BJ (cell line): ENCODE measurements at regions not wholly inside any gene's neighbourhood (a gene's known extent, or its start where the extent isn't known, plus 50 kb on each side); places are given as distances from the start of the nearest gene placed in this dataset.

Source experiments
- CTCF ChIA-PET: fragments of 350-600 bp; formaldehyde crosslinking; extraction: SDS; loops from one replicate; lab custom pipeline; 2021; ENCODE audit warnings: antibody characterized with exemption, inconsistent platforms; lab: Yijun Ruan, JAX
- POLR2A ChIA-PET: fragments of 300-600 bp; sonication (Branson Sonifier 250); formaldehyde crosslinking; extraction: SDS; loops from one replicate; lab custom pipeline; 2021; ENCODE audit warnings: antibody characterized with exemption; lab: Charles Lee
- DNase-seq: peaks from one replicate; pipeline ENCODE4 v3.0.0-alpha.2; 2011; ENCODE audit warnings: low read depth
- H3K27me3 ChIP-seq: 2 replicates; pipeline ENCODE4 v1.6.0; 2011; ENCODE audit warnings: low read length; ENCODE audit not compliant: control insufficient read depth, insufficient read depth
- H3K36me3 ChIP-seq: 2 replicates; pipeline ENCODE4 v1.5.1; 2011; ENCODE audit warnings: low read length; ENCODE audit not compliant: control insufficient read depth, insufficient read depth
- H3K4me3 ChIP-seq: 2 replicates; pipeline ENCODE4 v1.5.1; 2011; ENCODE audit warnings: low read depth, mild to moderate bottlenecking, control low read depth, low read length
- CTCF ChIP-seq: IDR thresholded peaks from 2 replicates; pipeline ENCODE4 v1.5.1; 2011; ENCODE audit warnings: low read depth, mild to moderate bottlenecking, control low read depth, inconsistent platforms, low read length, moderate library complexity; ENCODE audit not compliant: insufficient read depth

- Histone ChIP-seq H3K4me3 (no peak overlapping the region), H3K27me3 (no peaks in the 10 kb centered on the region), H3K36me3 (no peaks in the 10 kb centered on the region)
- CTCF ChIA-PET, result no interaction called here
- POLR2A ChIA-PET, result no interaction called here
- TF ChIP-seq CTCF, result no peak
- DNase-seq, result no peak
Measured at GRCh38 chr14:38083039-38083438, 124.7 kb upstream of the SSTR1 start.

- H3K4me3 ChIP-seq, result no peak overlapping the region
- ChIA-PET CTCF (no interaction called here), POLR2A (no interaction called here)
- no peaks in the 10 kb centered on the region for H3K27me3 ChIP-seq
- TF ChIP-seq CTCF, result no peak
- no peaks in the 10 kb centered on the region for H3K36me3 ChIP-seq
- no peak for DNase-seq
Measured at GRCh38 chr14:38089123-38089522, 118.6 kb upstream of the SSTR1 start.

GRCh38 chr14:38090506-38090905 is 117.2 kb upstream of the SSTR1 start:
- ChIA-PET POLR2A (no interaction called here), CTCF (interaction anchor here (0.7 kb wide), 1 partner anchor 89 kb away, joined by 3 read pairs; no protein-coding TSS in a partner anchor)
- Histone ChIP-seq H3K36me3 (no peaks in the 10 kb centered on the region), H3K27me3 (no peaks in the 10 kb centered on the region), H3K4me3 (no peak overlapping the region)
- no peak for DNase-seq
- no peak for TF ChIP-seq CTCF

GRCh38 chr14:38098074-38098836 is 109.4 kb upstream of the SSTR1 start:
- Histone ChIP-seq H3K36me3 (no peaks in the 10 kb centered on the region), H3K4me3 (no peak overlapping the region), H3K27me3 (no peaks in the 10 kb centered on the region)
- no peak for TF ChIP-seq CTCF
- POLR2A ChIA-PET, result no interaction called here
- CTCF ChIA-PET, result interaction anchor here (1.5 kb wide), 1 partner anchor 112 kb away, joined by 3 read pairs; no protein-coding TSS in a partner anchor
- DNase-seq, result peak; percentile 83

- H3K4me3 ChIP-seq, result no peak overlapping the region
- ChIA-PET POLR2A (no interaction called here), CTCF (no interaction called here)
- DNase-seq, result no peak
- no peaks in the 10 kb centered on the region for H3K36me3 ChIP-seq
- no peaks in the 10 kb centered on the region for H3K27me3 ChIP-seq
- TF ChIP-seq CTCF, result no peak
Measured at GRCh38 chr14:38101679-38102078, 106.0 kb upstream of the SSTR1 start.
